HEK293 (cell line): ENCODE measurements at regions not wholly inside any gene's neighbourhood (a gene's known extent, or its start where the extent isn't known, plus 50 kb on each side); places are given as distances from the start of the nearest gene placed in this dataset.

Experiments
- CTCF ChIA-PET: fragments of 350-600 bp; formaldehyde crosslinking; extraction: SDS; loops from one replicate; lab custom pipeline; 2021; ENCODE audit warnings: antibody characterized with exemption; lab: Yijun Ruan, JAX
- POLR2A ChIA-PET: fragments of 300-600 bp; formaldehyde crosslinking; extraction: SDS; loops from one replicate; lab custom pipeline; 2020; ENCODE audit warnings: antibody characterized with exemption, inconsistent platforms; lab: Yijun Ruan, JAX
- H3K27ac ChIP-seq: fragments of 200-500 bp; sonication (Bioruptor generic); 2 replicates; pipeline ENCODE4 v1.5.1; 2014; ENCODE audit warnings: low read depth, low read length, control low read depth, inconsistent platforms; ENCODE audit errors: extremely low read depth
- H3K36me3 ChIP-seq, 2 experiments: fragments of 200-500 bp in 1 of 2; sonication (Bioruptor generic) in 1 of 2; 1 replicate in 1 of 2; 2 replicates in 1 of 2; pipeline ENCODE4 v1.5.1; 2014 to 2017; ENCODE audit warnings: inconsistent platforms in 2 of 2, low read length in 2 of 2; ENCODE audit not compliant: control insufficient read depth in 2 of 2, insufficient read depth in 1 of 2
- H3K4me1 ChIP-seq: fragments of 200-500 bp; sonication (Bioruptor generic); 2 replicates; pipeline ENCODE4 v1.5.1; 2014; ENCODE audit warnings: mild to moderate bottlenecking, low read length, inconsistent platforms; ENCODE audit not compliant: control insufficient read depth, insufficient read depth
- H3K4me3 ChIP-seq: 2 replicates; pipeline ENCODE4 v1.5.1; 2011; ENCODE audit warnings: low read depth, mild to moderate bottlenecking, control low read depth, low read length, moderate library complexity
- H3K9me3 ChIP-seq: fragments of 200-500 bp; sonication (Bioruptor generic); 2 replicates; pipeline ENCODE4 v1.5.1; 2014; ENCODE audit warnings: low read depth, low read length, inconsistent platforms; ENCODE audit not compliant: control insufficient read depth, insufficient read depth
- BCL11B ChIP-seq: fragments of 450-650 bp; formaldehyde crosslinking; IDR thresholded peaks from 2 replicates; pipeline ENCODE4 v1.5.1; 2016; ENCODE audit warnings: low read depth, missing biosample characterization, missing genetic modification characterization
- FEZF1 ChIP-seq: fragments of 450-650 bp; formaldehyde crosslinking; IDR thresholded peaks from 2 replicates; pipeline ENCODE4 v1.5.1; 2016; ENCODE audit warnings: missing biosample characterization, missing genetic modification characterization
- GLIS2 ChIP-seq: fragments of 450-650 bp; formaldehyde crosslinking; IDR thresholded peaks from 2 replicates; pipeline ENCODE4 v1.5.1; 2016; ENCODE audit warnings: missing biosample characterization, missing genetic modification characterization
- INSM2 ChIP-seq: fragments of 450-650 bp; formaldehyde crosslinking; IDR thresholded peaks from 2 replicates; pipeline ENCODE4 v1.5.1; 2016; ENCODE audit warnings: missing biosample characterization, missing genetic modification characterization
- KLF10 ChIP-seq: fragments of 450-650 bp; IDR thresholded peaks from 2 replicates; pipeline ENCODE4 v1.5.1; 2018; ENCODE audit warnings: missing biosample characterization, mild to moderate bottlenecking, missing genetic modification characterization
- MZF1 ChIP-seq: fragments of 450-650 bp; formaldehyde crosslinking; IDR thresholded peaks from 2 replicates; pipeline ENCODE4 v1.5.1; 2017; ENCODE audit warnings: missing biosample characterization, missing genetic modification characterization, borderline replicate concordance
- OVOL3 ChIP-seq: fragments of 450-650 bp; formaldehyde crosslinking; IDR thresholded peaks from 2 replicates; pipeline ENCODE4 v1.5.1; 2016; ENCODE audit warnings: missing biosample characterization, missing genetic modification characterization
- ZBTB1 ChIP-seq: fragments of 450-650 bp; formaldehyde crosslinking; IDR thresholded peaks from 2 replicates; pipeline ENCODE4 v1.5.1; 2016; ENCODE audit warnings: missing biosample characterization, missing genetic modification characterization
- ZBTB8A ChIP-seq: fragments of 450-650 bp; formaldehyde crosslinking; IDR thresholded peaks from 2 replicates; pipeline ENCODE4 v1.5.1; 2016; ENCODE audit warnings: missing biosample characterization, missing genetic modification characterization
- ZNF202 ChIP-seq: fragments of 450-650 bp; formaldehyde crosslinking; IDR thresholded peaks from 2 replicates; pipeline ENCODE4 v1.5.1; 2016; ENCODE audit warnings: missing biosample characterization, missing genetic modification characterization, borderline replicate concordance
- ZNF223 ChIP-seq: fragments of 450-650 bp; formaldehyde crosslinking; IDR thresholded peaks from 2 replicates; pipeline ENCODE4 v1.5.1; 2016; ENCODE audit warnings: missing biosample characterization, missing genetic modification characterization
- ZNF266 ChIP-seq: fragments of 450-650 bp; formaldehyde crosslinking; IDR thresholded peaks from 2 replicates; pipeline ENCODE4 v1.5.1; 2016; ENCODE audit warnings: missing biosample characterization, missing genetic modification characterization, low read depth
- ZNF280C ChIP-seq: fragments of 450-650 bp; formaldehyde crosslinking; IDR thresholded peaks from 2 replicates; pipeline ENCODE4 v1.5.1; 2016; ENCODE audit warnings: missing biosample characterization, missing genetic modification characterization
- ZNF292 ChIP-seq: fragments of 450-650 bp; formaldehyde crosslinking; IDR thresholded peaks from 2 replicates; pipeline ENCODE4 v1.5.1; 2016; ENCODE audit warnings: low read depth, missing biosample characterization, missing genetic modification characterization, borderline replicate concordance
- ZNF311 ChIP-seq: fragments of 450-650 bp; formaldehyde crosslinking; IDR thresholded peaks from 2 replicates; pipeline ENCODE4 v1.5.1; 2017; ENCODE audit warnings: missing biosample characterization, missing genetic modification characterization, borderline replicate concordance
- ZNF335 ChIP-seq: fragments of 450-650 bp; formaldehyde crosslinking; conservative IDR thresholded peaks from 2 replicates; pipeline ENCODE4 v1.5.1; 2016; ENCODE audit warnings: missing biosample characterization, missing genetic modification characterization
- ZNF341 ChIP-seq: fragments of 450-650 bp; formaldehyde crosslinking; IDR thresholded peaks from 2 replicates; pipeline ENCODE4; 2016; ENCODE audit warnings: low read depth, missing biosample characterization, missing genetic modification characterization
- ZNF426 ChIP-seq: fragments of 450-650 bp; formaldehyde crosslinking; IDR thresholded peaks from 2 replicates; pipeline ENCODE4 v1.5.1; 2017; ENCODE audit warnings: missing biosample characterization, missing genetic modification characterization, mild to moderate bottlenecking, inconsistent platforms, moderate library complexity
- ZNF48 ChIP-seq: fragments of 450-650 bp; formaldehyde crosslinking; IDR thresholded peaks from 2 replicates; pipeline ENCODE4 v1.5.1; 2016; ENCODE audit warnings: missing biosample characterization, missing genetic modification characterization
- ZNF501 ChIP-seq: fragments of 450-650 bp; formaldehyde crosslinking; IDR thresholded peaks from 2 replicates; pipeline ENCODE4 v1.5.1; 2016; ENCODE audit warnings: missing biosample characterization, missing genetic modification characterization
- ZNF521 ChIP-seq: fragments of 450-650 bp; formaldehyde crosslinking; IDR thresholded peaks from 2 replicates; pipeline ENCODE4 v1.5.1; 2017; ENCODE audit warnings: missing biosample characterization, mild to moderate bottlenecking, missing genetic modification characterization
- ZNF549 ChIP-seq: fragments of 450-650 bp; IDR thresholded peaks from 2 replicates; pipeline ENCODE4 v1.5.1; 2018; ENCODE audit warnings: missing biosample characterization, missing genetic modification characterization, mild to moderate bottlenecking, inconsistent platforms, moderate library complexity
- ZNF623 ChIP-seq: fragments of 450-650 bp; formaldehyde crosslinking; IDR thresholded peaks from 2 replicates; pipeline ENCODE4 v1.5.1; 2016; ENCODE audit warnings: missing biosample characterization, missing genetic modification characterization
- ZNF645 ChIP-seq: fragments of 450-650 bp; formaldehyde crosslinking; IDR thresholded peaks from 2 replicates; pipeline ENCODE4; 2016; ENCODE audit warnings: missing biosample characterization, missing genetic modification characterization
- ZNF747 ChIP-seq: fragments of 450-650 bp; formaldehyde crosslinking; IDR thresholded peaks from 2 replicates; pipeline ENCODE4 v1.5.1; 2016; ENCODE audit warnings: missing biosample characterization, missing genetic modification characterization
- ZNF776 ChIP-seq: fragments of 450-650 bp; formaldehyde crosslinking; IDR thresholded peaks from 2 replicates; pipeline ENCODE4 v1.5.0; 2017; ENCODE audit warnings: missing biosample characterization, missing genetic modification characterization, borderline replicate concordance
- ZNF777 ChIP-seq: fragments of 450-650 bp; formaldehyde crosslinking; IDR thresholded peaks from 2 replicates; pipeline ENCODE4 v1.5.1; 2017; ENCODE audit warnings: missing biosample characterization, missing genetic modification characterization, borderline replicate concordance
- ZSCAN18 ChIP-seq: fragments of 450-650 bp; formaldehyde crosslinking; IDR thresholded peaks from 2 replicates; pipeline ENCODE4 v1.5.1; 2016; ENCODE audit warnings: missing biosample characterization, missing genetic modification characterization

- H3K36me3 ChIP-seq: no peaks in the 10 kb centered on the region
- TF ChIP-seq ZNF311 (tag by site-specific recombination) (no peak), ZNF776 (tag by site-specific recombination) (no peak), BCL11B (tag by site-specific recombination) (no peak), ZNF280C (no peak), ZNF777 (tag by site-specific recombination) (no peak), ZNF335 (tag by site-specific recombination) (no peak), ZNF623 (no peak), KLF10 (tag by site-specific recombination) (no peak), ZNF747 (tag by site-specific recombination) (no peak), ZNF202 (tag by site-specific recombination) (no peak)
- H3K27ac ChIP-seq: no peak overlapping the region
- H3K4me1 ChIP-seq: no peaks in the 10 kb centered on the region
- H3K4me3 ChIP-seq: no peak overlapping the region
- H3K9me3 ChIP-seq: no peaks in the 10 kb centered on the region
- ChIA-PET POLR2A (no interaction called here), CTCF (interaction anchor here (1.1 kb wide), 1 partner anchor 138 kb away, joined by 3 read pairs; no protein-coding TSS in a partner anchor)
Observed at GRCh38 chr4:180808862-180809261, 1434.3 kb upstream of the TENM3 start.

GRCh38 chr4:180809439-180809838 is 1433.8 kb upstream of the TENM3 start:
- CTCF ChIA-PET: interaction anchor here (1.1 kb wide), 1 partner anchor 138 kb away, joined by 3 read pairs; no protein-coding TSS in a partner anchor
- H3K27ac ChIP-seq: no peak overlapping the region
- TF ChIP-seq ZNF335 (tag by site-specific recombination) (no peak), OVOL3 (tag by site-specific recombination) (no peak), ZNF48 (no peak), ZNF521 (tag by site-specific recombination) (no peak), FEZF1 (no peak), ZNF292 (tag by site-specific recombination) (no peak), ZNF223 (tag by site-specific recombination) (no peak), MZF1 (tag by site-specific recombination) (no peak), ZBTB8A (no peak), ZNF341 (tag by site-specific recombination) (no peak), INSM2 (tag by site-specific recombination) (no peak), ZNF426 (no peak), ZNF549 (tag by site-specific recombination) (no peak), ZNF266 (no peak), ZBTB1 (tag by site-specific recombination) (no peak), GLIS2 (tag by site-specific recombination) (no peak), ZSCAN18 (tag by site-specific recombination) (no peak), ZNF501 (tag by site-specific recombination) (no peak), ZNF645 (tag by site-specific recombination) (no peak)
- TF ChIP-seq, all 188 proteins: peak for 0
- POLR2A ChIA-PET: no interaction called here
- Histone ChIP-seq H3K4me3 (no peak overlapping the region), H3K9me3 (no peaks in the 10 kb centered on the region), H3K4me1 (no peaks in the 10 kb centered on the region), H3K36me3 (no peaks in the 10 kb centered on the region)
